ENCODE measurements at regions not wholly inside any gene's neighbourhood (a gene's known extent, or its start where the extent isn't known, plus 50 kb on each side); places are given as distances from the start of the nearest gene placed in this dataset.

GRCh38 chr16:86664522-86665318 lies 86.4 kb downstream of the FOXL1 start:
- peak; percentile 87 for DNase-seq (ENCODE audit: low read depth)

- peak; percentile 88 for DNase-seq (ENCODE audit: low read depth)
Measured at GRCh38 chr16:86665319-86665675, 86.9 kb downstream of the FOXL1 start.

GRCh38 chr16:86665929-86666328 lies 87.6 kb downstream of the FOXL1 start:
- DNase-seq (ENCODE audit: low read depth) = no peak

GRCh38 chr16:86667035-86667434 lies 88.7 kb downstream of the FOXL1 start:
- DNase-seq (ENCODE audit: low read depth) = no peak

GRCh38 chr16:86668136-86668910 lies 90.0 kb downstream of the FOXL1 start:
- peak; percentile 44 for DNase-seq (ENCODE audit: low read depth)

- DNase-seq (ENCODE audit: low read depth) = no peak
Measured at GRCh38 chr16:86669285-86669805, 91.0 kb downstream of the FOXL1 start.

- DNase-seq (ENCODE audit: low read depth) = no peak
Measured at GRCh38 chr16:86669937-86670749, 91.8 kb downstream of the FOXL1 start.

GRCh38 chr16:86670750-86671234 lies 92.4 kb downstream of the FOXL1 start:
- no peak for DNase-seq (ENCODE audit: low read depth)

- DNase-seq (ENCODE audit: low read depth) = peak; percentile 30
Measured at GRCh38 chr16:86671486-86672178, 93.3 kb downstream of the FOXL1 start.

GRCh38 chr16:86672179-86672863 lies 94.0 kb downstream of the FOXL1 start:
- no peak for DNase-seq (ENCODE audit: low read depth)

- DNase-seq (ENCODE audit: low read depth) = no peak
Measured at GRCh38 chr16:86673090-86673955, 95.0 kb downstream of the FOXL1 start.

- no peak for DNase-seq (ENCODE audit: low read depth)
Measured at GRCh38 chr16:86673956-86674453, 95.7 kb downstream of the FOXL1 start.

GRCh38 chr16:86676254-86676670 lies 97.9 kb downstream of the FOXL1 start:
- DNase-seq (ENCODE audit: low read depth) = peak; percentile 44

- DNase-seq (ENCODE audit: low read depth) = no peak
Measured at GRCh38 chr16:86679490-86679889, 101.1 kb downstream of the FOXL1 start.

- peak; percentile 79 for DNase-seq (ENCODE audit: low read depth)
Measured at GRCh38 chr16:86680162-86680561, 101.8 kb downstream of the FOXL1 start.

GRCh38 chr16:86680661-86681030 lies 102.3 kb downstream of the FOXL1 start:
- DNase-seq (ENCODE audit: low read depth) = no peak

- no peak for DNase-seq (ENCODE audit: low read depth)
Measured at GRCh38 chr16:86681031-86681756, 102.8 kb downstream of the FOXL1 start.

GRCh38 chr16:86681757-86682106 lies 103.4 kb downstream of the FOXL1 start:
- no peak for DNase-seq (ENCODE audit: low read depth)

- DNase-seq (ENCODE audit: low read depth) = no peak
Measured at GRCh38 chr16:86682219-86682904, 104.0 kb downstream of the FOXL1 start.
